ENCODE measurements at regions not wholly inside any gene's neighbourhood (a gene's known extent, or its start where the extent isn't known, plus 50 kb on each side); places are given as distances from the start of the nearest gene placed in this dataset.

DNA sequence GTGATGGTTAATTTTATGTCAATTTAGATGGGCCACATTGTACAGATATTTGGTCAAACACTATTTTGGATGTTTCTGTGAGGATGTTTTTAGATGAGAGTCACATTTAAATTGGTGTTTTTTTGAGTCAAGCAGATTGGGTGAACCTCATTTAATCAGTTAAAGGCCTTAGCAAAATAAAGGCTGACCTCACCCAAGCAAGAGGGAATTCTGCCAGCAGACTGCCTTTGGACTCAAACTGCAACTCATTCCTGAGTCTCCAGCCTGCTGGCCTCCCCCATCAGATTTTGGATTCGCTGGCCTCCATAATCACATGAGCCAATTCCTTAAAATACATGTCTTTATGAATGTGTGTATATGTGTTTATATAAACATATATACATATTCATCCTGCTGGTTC lies 282.7 kb upstream of the POU5F2 start:
- no peak for DNase-seq (ENCODE audit: extremely low read depth, insufficient read length)
- Histone ChIP-seq H3K27me3 (replicated peaks; ENCODE audit: control insufficient read depth, insufficient read depth, low read length) (no peaks in the 10 kb centered on the region), H3K4me3 (replicated peaks; ENCODE audit: low read depth, low read length) (no peak overlapping the region), H3K36me3 (ENCODE audit: control insufficient read depth, insufficient read depth, low read length) (no peaks in the 10 kb centered on the region)
- TF ChIP-seq, protein P1, sequence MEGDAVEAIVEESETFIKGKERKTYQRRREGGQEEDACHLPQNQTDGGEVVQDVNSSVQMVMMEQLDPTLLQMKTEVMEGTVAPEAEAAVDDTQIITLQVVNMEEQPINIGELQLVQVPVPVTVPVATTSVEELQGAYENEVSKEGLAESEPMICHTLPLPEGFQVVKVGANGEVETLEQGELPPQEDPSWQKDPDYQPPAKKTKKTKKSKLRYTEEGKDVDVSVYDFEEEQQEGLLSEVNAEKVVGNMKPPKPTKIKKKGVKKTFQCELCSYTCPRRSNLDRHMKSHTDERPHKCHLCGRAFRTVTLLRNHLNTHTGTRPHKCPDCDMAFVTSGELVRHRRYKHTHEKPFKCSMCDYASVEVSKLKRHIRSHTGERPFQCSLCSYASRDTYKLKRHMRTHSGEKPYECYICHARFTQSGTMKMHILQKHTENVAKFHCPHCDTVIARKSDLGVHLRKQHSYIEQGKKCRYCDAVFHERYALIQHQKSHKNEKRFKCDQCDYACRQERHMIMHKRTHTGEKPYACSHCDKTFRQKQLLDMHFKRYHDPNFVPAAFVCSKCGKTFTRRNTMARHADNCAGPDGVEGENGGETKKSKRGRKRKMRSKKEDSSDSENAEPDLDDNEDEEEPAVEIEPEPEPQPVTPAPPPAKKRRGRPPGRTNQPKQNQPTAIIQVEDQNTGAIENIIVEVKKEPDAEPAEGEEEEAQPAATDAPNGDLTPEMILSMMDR (IDR thresholded peaks at IDR 0.05; ENCODE audit: insufficient read depth, low read length, poor library complexity, severe bottlenecking): no peak

DNA sequence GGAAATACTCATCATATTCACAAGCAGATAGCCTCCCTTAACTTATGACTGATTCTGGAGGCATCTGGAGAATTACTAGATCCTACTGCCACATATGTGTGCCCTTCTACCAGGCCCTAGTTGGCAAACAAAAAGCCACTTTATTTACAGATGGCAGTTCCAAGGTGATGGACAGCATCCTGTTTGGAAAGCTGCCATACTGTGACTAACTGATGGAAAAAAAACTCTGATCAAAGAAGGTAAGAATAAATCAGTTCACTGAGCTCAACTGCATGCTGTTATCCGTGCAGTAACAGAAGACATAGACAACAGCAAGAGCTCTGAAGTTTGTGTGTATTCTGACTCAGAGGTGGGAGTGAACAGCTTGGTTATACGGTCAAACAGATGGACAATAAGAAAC lies 279.8 kb upstream of the POU5F2 start:
- Histone ChIP-seq H3K27me3 (replicated peaks; ENCODE audit: control insufficient read depth, insufficient read depth, low read length) (no peaks in the 10 kb centered on the region), H3K4me3 (replicated peaks; ENCODE audit: low read depth, low read length) (no peak overlapping the region), H3K36me3 (ENCODE audit: control insufficient read depth, insufficient read depth, low read length) (no peaks in the 10 kb centered on the region)
- no peak for DNase-seq (ENCODE audit: extremely low read depth, insufficient read length)
- TF ChIP-seq, protein P1 (IDR thresholded peaks at IDR 0.05; ENCODE audit: insufficient read depth, low read length, poor library complexity, severe bottlenecking): no peak

DNA sequence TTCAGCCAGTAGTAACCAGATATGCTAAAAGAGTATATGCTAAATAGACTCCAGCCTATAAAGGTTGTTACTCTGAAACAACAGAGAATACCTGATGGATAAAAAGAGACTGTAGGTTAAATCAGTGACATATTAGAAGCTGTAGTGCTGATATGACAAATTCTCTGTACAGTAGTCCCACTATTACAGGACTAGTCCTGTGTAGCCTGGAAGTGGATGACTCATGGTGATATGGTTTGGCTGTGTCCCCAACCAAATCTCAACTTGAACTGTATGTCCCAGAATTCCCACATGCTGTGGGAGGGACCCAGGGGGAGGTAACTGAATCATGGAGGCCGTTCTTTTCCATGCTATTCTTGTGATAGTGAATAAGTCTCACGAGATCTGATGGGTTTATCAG lies 276.2 kb upstream of the POU5F2 start:
- Histone ChIP-seq H3K4me3 (replicated peaks; ENCODE audit: low read depth, low read length) (no peak overlapping the region), H3K27me3 (replicated peaks; ENCODE audit: control insufficient read depth, insufficient read depth, low read length) (no peaks in the 10 kb centered on the region), H3K36me3 (ENCODE audit: control insufficient read depth, insufficient read depth, low read length) (no peaks in the 10 kb centered on the region)
- TF ChIP-seq, protein P1 (IDR thresholded peaks at IDR 0.05; ENCODE audit: insufficient read depth, low read length, poor library complexity, severe bottlenecking): no peak
- DNase-seq (ENCODE audit: extremely low read depth, insufficient read length): no peak

DNA sequence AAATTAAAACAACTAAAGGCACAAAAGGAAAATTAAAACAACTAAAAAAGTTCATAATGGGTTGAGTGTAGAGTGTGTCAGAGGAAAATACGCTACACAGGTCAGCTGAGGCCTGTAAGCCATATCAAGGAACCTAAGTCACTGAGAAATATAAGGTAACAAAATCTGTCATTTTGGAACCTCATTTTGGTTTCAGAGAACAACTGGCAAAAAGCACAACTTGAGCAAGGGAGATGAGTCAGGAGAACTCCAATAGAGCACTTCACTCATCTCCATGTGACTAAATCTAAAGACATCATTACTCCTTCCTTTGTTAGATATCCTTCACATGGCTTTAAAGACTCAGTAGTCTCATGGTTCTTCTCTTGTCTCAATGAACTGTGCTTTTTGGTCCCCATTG lies 269.4 kb upstream of the POU5F2 start:
- TF ChIP-seq, protein P1 (IDR thresholded peaks at IDR 0.05; ENCODE audit: insufficient read depth, low read length, poor library complexity, severe bottlenecking): no peak
- Histone ChIP-seq H3K36me3 (ENCODE audit: control insufficient read depth, insufficient read depth, low read length) (no peaks in the 10 kb centered on the region), H3K4me3 (replicated peaks; ENCODE audit: low read depth, low read length) (no peak overlapping the region), H3K27me3 (replicated peaks; ENCODE audit: control insufficient read depth, insufficient read depth, low read length) (no peaks in the 10 kb centered on the region)
- no peak for DNase-seq (ENCODE audit: extremely low read depth, insufficient read length)

DNA sequence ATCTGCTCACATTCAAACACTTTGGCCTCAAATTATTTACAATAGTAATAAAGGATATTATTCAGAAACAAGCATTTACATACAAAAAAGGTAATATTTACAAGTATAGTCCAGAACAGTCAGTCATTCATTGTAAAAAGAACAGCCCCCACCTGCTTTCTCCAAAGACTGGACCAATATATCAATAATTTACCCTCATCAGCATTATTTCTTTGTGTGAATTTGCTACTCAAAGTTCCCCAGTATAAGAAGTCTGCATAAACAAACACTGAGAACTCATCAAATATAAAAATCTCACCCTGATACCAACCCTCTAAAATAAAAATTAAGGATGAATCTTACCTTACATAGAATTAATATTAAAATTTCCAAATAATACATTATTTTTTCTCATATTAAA lies 267.8 kb upstream of the POU5F2 start:
- Histone ChIP-seq H3K36me3 (ENCODE audit: control insufficient read depth, insufficient read depth, low read length) (no peaks in the 10 kb centered on the region), H3K27me3 (replicated peaks; ENCODE audit: control insufficient read depth, insufficient read depth, low read length) (no peaks in the 10 kb centered on the region), H3K4me3 (replicated peaks; ENCODE audit: low read depth, low read length) (no peak overlapping the region)
- DNase-seq (ENCODE audit: extremely low read depth, insufficient read length): no peak
- TF ChIP-seq, protein P1 (IDR thresholded peaks at IDR 0.05; ENCODE audit: insufficient read depth, low read length, poor library complexity, severe bottlenecking): no peak

DNA sequence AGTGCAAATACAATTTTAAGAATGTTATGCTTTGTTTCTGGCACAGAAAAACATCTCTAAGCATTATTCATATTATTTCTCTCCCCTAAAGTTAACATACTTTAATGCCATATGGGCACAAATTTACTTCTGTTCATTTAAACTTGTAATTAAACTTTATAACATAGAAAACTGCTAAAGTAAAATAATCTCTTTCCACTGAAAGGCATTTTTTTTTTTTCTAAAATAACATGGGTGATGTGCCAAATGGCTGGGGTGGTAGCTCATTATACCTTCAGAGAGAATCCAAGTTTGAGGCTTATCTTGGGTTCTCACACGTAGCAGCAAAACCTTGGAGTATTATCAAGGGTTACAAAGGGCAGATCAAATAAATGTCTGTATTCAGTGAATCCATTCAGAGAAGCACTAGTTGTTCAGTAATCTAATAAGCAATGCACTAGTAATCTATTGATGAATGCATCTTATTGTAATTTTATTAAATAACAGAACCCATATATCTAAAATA lies 257.6 kb upstream of the POU5F2 start:
- no peak overlapping the region for H3K4me3 ChIP-seq (replicated peaks; ENCODE audit: low read depth, low read length)
- DNase-seq (ENCODE audit: extremely low read depth, insufficient read length): no peak
- no peaks in the 10 kb centered on the region for H3K27me3 ChIP-seq (replicated peaks; ENCODE audit: control insufficient read depth, insufficient read depth, low read length)
- TF ChIP-seq, protein P1 (IDR thresholded peaks at IDR 0.05; ENCODE audit: insufficient read depth, low read length, poor library complexity, severe bottlenecking): no peak
- H3K36me3 ChIP-seq (ENCODE audit: control insufficient read depth, insufficient read depth, low read length): no peaks in the 10 kb centered on the region
